HEK293 (cell line): ENCODE measurements at regions not wholly inside any gene's neighbourhood (a gene's known extent, or its start where the extent isn't known, plus 50 kb on each side); places are given as distances from the start of the nearest gene placed in this dataset.

ENCODE experiments used
- CTCF ChIA-PET: fragments of 350-600 bp; formaldehyde crosslinking; extraction: SDS; loops from one replicate; lab custom pipeline; 2021; ENCODE audit warnings: antibody characterized with exemption; lab: Yijun Ruan, JAX
- POLR2A ChIA-PET: fragments of 300-600 bp; formaldehyde crosslinking; extraction: SDS; loops from one replicate; lab custom pipeline; 2020; ENCODE audit warnings: antibody characterized with exemption, inconsistent platforms; lab: Yijun Ruan, JAX
- H3K27ac ChIP-seq: fragments of 200-500 bp; sonication (Bioruptor generic); 2 replicates; pipeline ENCODE4 v1.5.1; 2014; ENCODE audit warnings: low read depth, low read length, control low read depth, inconsistent platforms; ENCODE audit errors: extremely low read depth
- H3K36me3 ChIP-seq, 2 experiments: fragments of 200-500 bp in 1 of 2; sonication (Bioruptor generic) in 1 of 2; 1 replicate in 1 of 2; 2 replicates in 1 of 2; pipeline ENCODE4 v1.5.1; 2014 to 2017; ENCODE audit warnings: inconsistent platforms in 2 of 2, low read length in 2 of 2; ENCODE audit not compliant: control insufficient read depth in 2 of 2, insufficient read depth in 1 of 2
- H3K4me1 ChIP-seq: fragments of 200-500 bp; sonication (Bioruptor generic); 2 replicates; pipeline ENCODE4 v1.5.1; 2014; ENCODE audit warnings: mild to moderate bottlenecking, low read length, inconsistent platforms; ENCODE audit not compliant: control insufficient read depth, insufficient read depth
- H3K4me3 ChIP-seq: 2 replicates; pipeline ENCODE4 v1.5.1; 2011; ENCODE audit warnings: low read depth, mild to moderate bottlenecking, control low read depth, low read length, moderate library complexity
- H3K9me3 ChIP-seq: fragments of 200-500 bp; sonication (Bioruptor generic); 2 replicates; pipeline ENCODE4 v1.5.1; 2014; ENCODE audit warnings: low read depth, low read length, inconsistent platforms; ENCODE audit not compliant: control insufficient read depth, insufficient read depth
- BCL11A ChIP-seq: fragments of 450-650 bp; formaldehyde crosslinking; IDR thresholded peaks from 2 replicates; pipeline ENCODE4 v1.5.1; 2016; ENCODE audit warnings: low read depth, missing biosample characterization, missing genetic modification characterization
- BCL11B ChIP-seq: fragments of 450-650 bp; formaldehyde crosslinking; IDR thresholded peaks from 2 replicates; pipeline ENCODE4 v1.5.1; 2016; ENCODE audit warnings: low read depth, missing biosample characterization, missing genetic modification characterization
- BCL6B ChIP-seq: fragments of 450-650 bp; formaldehyde crosslinking; IDR thresholded peaks from 2 replicates; pipeline ENCODE4 v1.5.1; 2017; ENCODE audit warnings: missing biosample characterization, missing genetic modification characterization
- HOXA7 ChIP-seq: sonication (generic); formaldehyde crosslinking; IDR thresholded peaks from 2 replicates; pipeline ENCODE4 v1.8.1; 2022; ENCODE audit warnings: missing genetic modification reagents, borderline replicate concordance
- HOXC10 ChIP-seq: sonication (generic); formaldehyde crosslinking; IDR thresholded peaks from 2 replicates; pipeline ENCODE4 v1.8.1; 2023; ENCODE audit warnings: mild to moderate bottlenecking, missing genetic modification reagents
- KLF7 ChIP-seq: fragments of 450-650 bp; formaldehyde crosslinking; IDR thresholded peaks from 2 replicates; pipeline ENCODE4 v1.5.1; 2016; ENCODE audit warnings: missing biosample characterization, missing genetic modification characterization, borderline replicate concordance
- MYNN ChIP-seq: fragments of 450-650 bp; formaldehyde crosslinking; IDR thresholded peaks from 2 replicates; pipeline ENCODE4 v1.5.1; 2016; ENCODE audit warnings: missing biosample characterization, missing genetic modification characterization, borderline replicate concordance
- SP3 ChIP-seq: fragments of 450-650 bp; formaldehyde crosslinking; IDR thresholded peaks from 2 replicates; pipeline ENCODE4 v1.5.1; 2016; ENCODE audit warnings: missing biosample characterization, missing genetic modification characterization
- YY1 ChIP-seq: fragments of 450-650 bp; formaldehyde crosslinking; IDR thresholded peaks from 2 replicates; pipeline ENCODE4 v1.5.1; 2018; ENCODE audit warnings: missing biosample characterization, missing genetic modification characterization
- YY2 ChIP-seq: fragments of 450-650 bp; formaldehyde crosslinking; IDR thresholded peaks from 2 replicates; pipeline ENCODE4 v1.5.1; 2016; ENCODE audit warnings: missing biosample characterization, missing genetic modification characterization
- ZBTB1 ChIP-seq: fragments of 450-650 bp; formaldehyde crosslinking; IDR thresholded peaks from 2 replicates; pipeline ENCODE4 v1.5.1; 2016; ENCODE audit warnings: missing biosample characterization, missing genetic modification characterization
- ZBTB21 ChIP-seq: fragments of 450-650 bp; formaldehyde crosslinking; IDR thresholded peaks from 2 replicates; pipeline ENCODE4 v1.5.1; 2017; ENCODE audit warnings: missing biosample characterization, missing genetic modification characterization
- ZBTB49 ChIP-seq: fragments of 450-650 bp; formaldehyde crosslinking; IDR thresholded peaks from 2 replicates; pipeline ENCODE4 v1.5.1; 2016; ENCODE audit warnings: missing biosample characterization, missing genetic modification characterization, low read depth
- ZFHX2 ChIP-seq: fragments of 450-650 bp; formaldehyde crosslinking; conservative IDR thresholded peaks from 2 replicates; pipeline ENCODE4 v1.5.1; 2016; ENCODE audit warnings: missing biosample characterization, missing genetic modification characterization
- ZFP37 ChIP-seq: fragments of 450-650 bp; formaldehyde crosslinking; IDR thresholded peaks from 2 replicates; pipeline ENCODE4 v1.5.1; 2016; ENCODE audit warnings: missing biosample characterization, missing genetic modification characterization
- ZNF133 ChIP-seq: fragments of 450-650 bp; formaldehyde crosslinking; IDR thresholded peaks from 2 replicates; pipeline ENCODE4 v1.5.1; 2016; ENCODE audit warnings: missing biosample characterization, missing genetic modification characterization
- ZNF202 ChIP-seq: fragments of 450-650 bp; formaldehyde crosslinking; IDR thresholded peaks from 2 replicates; pipeline ENCODE4 v1.5.1; 2016; ENCODE audit warnings: missing biosample characterization, missing genetic modification characterization, borderline replicate concordance
- ZNF266 ChIP-seq: fragments of 450-650 bp; formaldehyde crosslinking; IDR thresholded peaks from 2 replicates; pipeline ENCODE4 v1.5.1; 2016; ENCODE audit warnings: missing biosample characterization, missing genetic modification characterization, low read depth
- ZNF292 ChIP-seq: fragments of 450-650 bp; formaldehyde crosslinking; IDR thresholded peaks from 2 replicates; pipeline ENCODE4 v1.5.1; 2016; ENCODE audit warnings: low read depth, missing biosample characterization, missing genetic modification characterization, borderline replicate concordance
- ZNF530 ChIP-seq: fragments of 450-650 bp; formaldehyde crosslinking; IDR thresholded peaks from 2 replicates; pipeline ENCODE4 v1.5.1; 2016; ENCODE audit warnings: low read depth, missing biosample characterization, missing genetic modification characterization
- ZNF580 ChIP-seq: fragments of 450-650 bp; formaldehyde crosslinking; IDR thresholded peaks from 2 replicates; pipeline ENCODE4 v1.5.1; 2016; ENCODE audit warnings: missing biosample characterization, missing genetic modification characterization
- ZNF621 ChIP-seq: fragments of 450-650 bp; formaldehyde crosslinking; IDR thresholded peaks from 2 replicates; pipeline ENCODE4 v1.5.1; 2017; ENCODE audit warnings: missing biosample characterization, missing genetic modification characterization
- ZNF677 ChIP-seq: fragments of 450-650 bp; IDR thresholded peaks from 2 replicates; pipeline ENCODE4 v1.5.0; 2018; ENCODE audit warnings: missing biosample characterization, mild to moderate bottlenecking, missing genetic modification characterization, moderate library complexity
- ZNF768 ChIP-seq: fragments of 450-650 bp; formaldehyde crosslinking; IDR thresholded peaks from 2 replicates; pipeline ENCODE4 v1.5.1; 2018; ENCODE audit warnings: missing biosample characterization, mild to moderate bottlenecking, missing genetic modification characterization
- ZNF776 ChIP-seq: fragments of 450-650 bp; formaldehyde crosslinking; IDR thresholded peaks from 2 replicates; pipeline ENCODE4 v1.5.0; 2017; ENCODE audit warnings: missing biosample characterization, missing genetic modification characterization, borderline replicate concordance

GRCh38 chr5:162929104-162929503, 508.3 kb upstream of the CCNG1 start:
- no peak overlapping the region for H3K27ac ChIP-seq
- H3K4me1 ChIP-seq: no peaks in the 10 kb centered on the region
- CTCF ChIA-PET: no interaction called here
- POLR2A ChIA-PET: no interaction called here
- no peak for TF ChIP-seq HOXA7 (CRISPR knock-in tag)
- no peak for TF ChIP-seq ZBTB1 (tag by site-specific recombination)
- TF ChIP-seq ZNF266 (tag by site-specific recombination): no peak
- no peak for TF ChIP-seq ZNF530 (tag by site-specific recombination)
- TF ChIP-seq YY2 (tag by site-specific recombination): no peak
- TF ChIP-seq ZBTB49 (tag by site-specific recombination): no peak
- H3K36me3 ChIP-seq: no peaks in the 10 kb centered on the region
- H3K4me3 ChIP-seq: no peak overlapping the region
- no peaks in the 10 kb centered on the region for H3K9me3 ChIP-seq

- TF ChIP-seq ZFHX2 (tag by site-specific recombination) (no peak), ZNF580 (tag by site-specific recombination) (no peak), SP3 (tag by site-specific recombination) (no peak), ZFP37 (no peak), ZNF292 (tag by site-specific recombination) (no peak), KLF7 (tag by site-specific recombination) (no peak), BCL11A (tag by site-specific recombination) (no peak), ZNF202 (no peak), ZNF621 (tag by site-specific recombination) (no peak), ZNF768 (tag by site-specific recombination) (no peak), MYNN (tag by site-specific recombination) (no peak), BCL11B (tag by site-specific recombination) (no peak), HOXC10 (CRISPR knock-in tag) (no peak), YY1 (tag by site-specific recombination) (no peak), ZNF133 (tag by site-specific recombination) (no peak), BCL6B (tag by site-specific recombination) (no peak), ZNF677 (tag by site-specific recombination) (no peak), ZBTB21 (tag by site-specific recombination) (no peak), YY2 (tag by site-specific recombination) (no peak), ZNF776 (tag by site-specific recombination) (no peak)
- ChIA-PET CTCF (interaction anchor here (0.9 kb wide), 1 partner anchor 24 kb away, joined by 4 read pairs; no protein-coding TSS in a partner anchor), POLR2A (no interaction called here)
- Histone ChIP-seq H3K36me3 (no peaks in the 10 kb centered on the region), H3K4me3 (no peak overlapping the region), H3K9me3 (no peaks in the 10 kb centered on the region), H3K27ac (no peak overlapping the region), H3K4me1 (no peaks in the 10 kb centered on the region)
Measured at GRCh38 chr5:162931501-162931900, 505.9 kb upstream of the CCNG1 start.
